BE2C (cell line): ENCODE measurements at regions not wholly inside any gene's neighbourhood (a gene's known extent, or its start where the extent isn't known, plus 50 kb on each side); places are given as distances from the start of the nearest gene placed in this dataset.

ENCODE experiments used
- DNase-seq: peaks from one replicate; pipeline ENCODE4 v3.0.0-alpha.2; 2020
- H3K27me3 ChIP-seq: fragments of 250-450 bp; sonication (Bioruptor Pico); 2 replicates; pipeline ENCODE4 v1.5.1; 2020; ENCODE audit warnings: mild to moderate bottlenecking
- H3K36me3 ChIP-seq: fragments of 250-450 bp; sonication (Bioruptor Pico); 2 replicates; pipeline ENCODE4 v1.5.1; 2020; ENCODE audit warnings: mild to moderate bottlenecking
- H3K4me1 ChIP-seq: fragments of 250-450 bp; sonication (Bioruptor Pico); 2 replicates; pipeline ENCODE4 v1.5.1; 2020
- H3K4me3 ChIP-seq: 2 replicates; pipeline ENCODE4 v1.5.1; 2011; ENCODE audit warnings: low read depth, low read length
- H3K9me3 ChIP-seq: fragments of 250-450 bp; sonication (Bioruptor Pico); 2 replicates; pipeline ENCODE4 v1.5.1; 2020
- CTCF ChIP-seq: IDR thresholded peaks from 2 replicates; pipeline ENCODE4 v1.5.1; 2012; ENCODE audit warnings: mild to moderate bottlenecking, low read depth, low read length

- peaks cover 36% of the 10 kb centered on the region for H3K4me1 ChIP-seq
- H3K9me3 ChIP-seq: no peaks in the 10 kb centered on the region
- no peaks in the 10 kb centered on the region for H3K27me3 ChIP-seq
- TF ChIP-seq CTCF: no peak
- DNase-seq: no peak
- H3K36me3 ChIP-seq: no peaks in the 10 kb centered on the region
- H3K4me3 ChIP-seq: no peak overlapping the region
These were observed 175.1 kb downstream of the VEGFA start for GRCh38 chr6:43944908-43945767.

- 0 out of 2 replicates have a peak, but pooled peaks have one; percentile 6 for TF ChIP-seq CTCF
- no peaks in the 10 kb centered on the region for H3K9me3 ChIP-seq
- H3K4me1 ChIP-seq: peaks cover 42% of the 10 kb centered on the region
- H3K27me3 ChIP-seq: no peaks in the 10 kb centered on the region
- DNase-seq: peak; percentile 43
- no peaks in the 10 kb centered on the region for H3K36me3 ChIP-seq
- no peak overlapping the region for H3K4me3 ChIP-seq
These were observed 173.8 kb downstream of the VEGFA start for GRCh38 chr6:43943781-43944250.

- DNase-seq: no peak
- no peak for TF ChIP-seq CTCF
- no peaks in the 10 kb centered on the region for H3K36me3 ChIP-seq
These were observed 173.2 kb downstream of the VEGFA start for GRCh38 chr6:43943099-43943766.

GRCh38 chr6:43942616-43943015 lies 172.6 kb downstream of the VEGFA start:
- no peak for TF ChIP-seq CTCF
- Histone ChIP-seq H3K27me3 (no peaks in the 10 kb centered on the region), H3K36me3 (no peaks in the 10 kb centered on the region)

More at GRCh38 chr6:43943099-43943766, 173.2 kb downstream of the VEGFA start:
- H3K4me1 ChIP-seq: peaks cover 47% of the 10 kb centered on the region
- H3K9me3 ChIP-seq: no peaks in the 10 kb centered on the region
- no peak overlapping the region for H3K4me3 ChIP-seq
- no peaks in the 10 kb centered on the region for H3K27me3 ChIP-seq

GRCh38 chr6:43942011-43942442 lies 172.0 kb downstream of the VEGFA start:
- no peaks in the 10 kb centered on the region for H3K36me3 ChIP-seq
- H3K4me3 ChIP-seq: no peak overlapping the region
- no peaks in the 10 kb centered on the region for H3K9me3 ChIP-seq
- H3K27me3 ChIP-seq: no peaks in the 10 kb centered on the region
- TF ChIP-seq CTCF: no peak; the same call in 1 of the 2 replicates
- H3K4me1 ChIP-seq: peaks cover 59% of the 10 kb centered on the region
- peak; percentile 98 for DNase-seq

More at GRCh38 chr6:43942616-43943015, 172.6 kb downstream of the VEGFA start:
- no peak overlapping the region for H3K4me3 ChIP-seq
- no peak for DNase-seq
- peaks cover 53% of the 10 kb centered on the region for H3K4me1 ChIP-seq
- H3K9me3 ChIP-seq: no peaks in the 10 kb centered on the region
